ENCODE measurements at regions not wholly inside any gene's neighbourhood (a gene's known extent, or its start where the extent isn't known, plus 50 kb on each side); places are given as distances from the start of the nearest gene placed in this dataset.

GRCh38 chr1:185427264-185427663 lies 110.2 kb upstream of the IVNS1ABP start:
- no peak for TF ChIP-seq CTCF (IDR thresholded peaks at IDR 0.05; ENCODE audit: low read length)
- no peak for TF ChIP-seq EZH2 (optimal IDR thresholded peaks at IDR 0.05; ENCODE audit: low read depth, low read length)
